GM12878 (cell line): ENCODE measurements at regions not wholly inside any gene's neighbourhood (a gene's known extent, or its start where the extent isn't known, plus 50 kb on each side); places are given as distances from the start of the nearest gene placed in this dataset.

Source experiments
- BCL3 ChIP-seq: IDR thresholded peaks from 2 replicates; pipeline ENCODE4 v1.6.1; 2011; ENCODE audit warnings: borderline replicate concordance, low read depth, mild to moderate bottlenecking, moderate library complexity, low read length; ENCODE audit not compliant: insufficient read depth, poor library complexity, severe bottlenecking
- BRCA1 ChIP-seq: IDR thresholded peaks from 2 replicates; pipeline ENCODE4 v1.6.1; 2011; ENCODE audit warnings: low read depth, low read length, improper control_type of control experiment
- GABPA ChIP-seq: IDR thresholded peaks from 2 replicates; pipeline ENCODE4 v1.6.1; 2014; ENCODE audit warnings: antibody characterized with exemption, low read depth, mild to moderate bottlenecking, inconsistent platforms
- IRF4 ChIP-seq: IDR thresholded peaks from 2 replicates; pipeline ENCODE4 v1.6.1; 2011; ENCODE audit warnings: low read depth, low read length
- NFXL1 ChIP-seq: fragments of 450-650 bp; IDR thresholded peaks from 2 replicates; pipeline ENCODE4 v1.6.1; 2017; ENCODE audit warnings: antibody characterized with exemption, mild to moderate bottlenecking, borderline replicate concordance
- PAX8 ChIP-seq: fragments of 450-650 bp; IDR thresholded peaks from 2 replicates; pipeline ENCODE4 v1.6.1; 2017; ENCODE audit warnings: mild to moderate bottlenecking, moderate library complexity
- POLR2AphosphoS2 ChIP-seq: IDR thresholded peaks from 2 replicates; pipeline ENCODE4 v1.6.1; 2011; ENCODE audit warnings: low read depth, mild to moderate bottlenecking, low read length, improper control_type of control experiment, moderate library complexity
- TAF1 ChIP-seq: IDR thresholded peaks from 2 replicates; pipeline ENCODE4 v1.6.1; 2011; ENCODE audit warnings: mild to moderate bottlenecking, low read depth, low read length, borderline replicate concordance
- TBL1XR1 ChIP-seq: IDR thresholded peaks from 2 replicates; pipeline ENCODE4 v1.6.1; 2012; ENCODE audit warnings: low read depth, low read length, improper control_type of control experiment
- USF2 ChIP-seq: IDR thresholded peaks from 2 replicates; pipeline ENCODE4 v1.6.1; 2011; ENCODE audit warnings: low read depth, low read length, improper control_type of control experiment, borderline replicate concordance
- ZBED1 ChIP-seq: IDR thresholded peaks from 2 replicates; pipeline ENCODE4 v1.6.1; 2016; ENCODE audit warnings: borderline replicate concordance
- TF ChIP-seq, protein P1 (sequence below): IDR thresholded peaks from 2 replicates; pipeline ENCODE4 v1.6.1; 2011; ENCODE audit warnings: borderline replicate concordance, low read depth, mild to moderate bottlenecking, moderate library complexity, mixed read lengths, low read length; ENCODE audit not compliant: insufficient read depth; ENCODE audit errors: extremely low read length
- TF ChIP-seq, protein P2 (sequence below): fragments of 450-650 bp; IDR thresholded peaks from 2 replicates; pipeline ENCODE4 v1.6.1; 2017; ENCODE audit warnings: mild to moderate bottlenecking, low read depth, inconsistent platforms; ENCODE audit not compliant: poor library complexity, severe bottlenecking

DNA sequence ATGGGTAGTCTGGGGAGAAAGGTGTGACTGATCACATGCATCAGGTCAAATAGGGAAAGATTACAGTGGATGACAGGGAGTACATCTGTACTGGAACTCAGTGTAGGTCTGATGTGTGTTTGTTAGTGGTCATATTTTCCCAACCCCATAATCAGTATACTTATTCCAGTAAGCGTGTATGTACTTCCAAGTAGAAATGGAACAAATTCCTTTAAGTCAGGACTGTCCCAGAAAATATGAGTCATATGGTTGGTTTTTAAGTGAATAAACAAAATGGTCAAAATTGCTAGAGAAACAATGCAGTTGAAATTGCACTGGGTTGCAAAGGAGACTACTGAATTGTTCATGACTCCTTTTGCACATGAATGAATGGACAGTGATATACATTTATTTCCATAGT is 118.8 kb upstream of the MYO3A start (continued):
- TF ChIP-seq, protein P1, sequence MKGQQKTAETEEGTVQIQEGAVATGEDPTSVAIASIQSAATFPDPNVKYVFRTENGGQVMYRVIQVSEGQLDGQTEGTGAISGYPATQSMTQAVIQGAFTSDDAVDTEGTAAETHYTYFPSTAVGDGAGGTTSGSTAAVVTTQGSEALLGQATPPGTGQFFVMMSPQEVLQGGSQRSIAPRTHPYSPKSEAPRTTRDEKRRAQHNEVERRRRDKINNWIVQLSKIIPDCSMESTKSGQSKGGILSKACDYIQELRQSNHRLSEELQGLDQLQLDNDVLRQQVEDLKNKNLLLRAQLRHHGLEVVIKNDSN: no peak
- TF ChIP-seq TBL1XR1 (no peak), TAF1 (no peak), IRF4 (no peak), NFXL1 (no peak), BRCA1 (no peak), ZBED1 (no peak), USF2 (no peak), GABPA (no peak), BCL3 (no peak), POLR2AphosphoS2 (no peak), PAX8 (no peak)
- TF ChIP-seq, protein P2, sequence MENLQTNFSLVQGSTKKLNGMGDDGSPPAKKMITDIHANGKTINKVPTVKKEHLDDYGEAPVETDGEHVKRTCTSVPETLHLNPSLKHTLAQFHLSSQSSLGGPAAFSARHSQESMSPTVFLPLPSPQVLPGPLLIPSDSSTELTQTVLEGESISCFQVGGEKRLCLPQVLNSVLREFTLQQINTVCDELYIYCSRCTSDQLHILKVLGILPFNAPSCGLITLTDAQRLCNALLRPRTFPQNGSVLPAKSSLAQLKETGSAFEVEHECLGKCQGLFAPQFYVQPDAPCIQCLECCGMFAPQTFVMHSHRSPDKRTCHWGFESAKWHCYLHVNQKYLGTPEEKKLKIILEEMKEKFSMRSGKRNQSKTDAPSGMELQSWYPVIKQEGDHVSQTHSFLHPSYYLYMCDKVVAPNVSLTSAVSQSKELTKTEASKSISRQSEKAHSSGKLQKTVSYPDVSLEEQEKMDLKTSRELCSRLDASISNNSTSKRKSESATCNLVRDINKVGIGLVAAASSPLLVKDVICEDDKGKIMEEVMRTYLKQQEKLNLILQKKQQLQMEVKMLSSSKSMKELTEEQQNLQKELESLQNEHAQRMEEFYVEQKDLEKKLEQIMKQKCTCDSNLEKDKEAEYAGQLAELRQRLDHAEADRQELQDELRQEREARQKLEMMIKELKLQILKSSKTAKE: no peak
